GM12878 (cell line): ENCODE measurements at regions not wholly inside any gene's neighbourhood (a gene's known extent, or its start where the extent isn't known, plus 50 kb on each side); places are given as distances from the start of the nearest gene placed in this dataset.
"Not testable (repeated sequence)": the region's sequence is repeated elsewhere in the genome, so short reads cannot be mapped to it uniquely, and the experiment has no call there.

Experiments used
- ATAC-seq: fragments of 200-7000 bp; cut with Tn5 transposase; 3 replicates; pipeline ENCODE4 v1.9.1; 2020; ENCODE audit warnings: mild to moderate bottlenecking, moderate library complexity
- BruUV-seq: library from RNA; stranded (reverse); fragments of 400-500 nt; replicated peaks from 2 replicates; lab custom pipeline; 2021; lab: Mats Ljungman, UMichigan
- CTCF ChIA-PET: fragments of 300-600 bp; sonication (Branson Sonifier 250); formaldehyde crosslinking; extraction: SDS; loops from one replicate; lab custom pipeline; 2021; ENCODE audit warnings: inconsistent platforms; lab: Yijun Ruan, JAX
- POLR2A ChIA-PET: fragments of 350-600 bp; formaldehyde crosslinking; extraction: SDS; loops from one replicate; lab custom pipeline; 2021; ENCODE audit warnings: inconsistent platforms; lab: Charles Lee
- RAD21 ChIA-PET: fragments of 300-600 bp; sonication (Branson Sonifier 250); formaldehyde crosslinking; loops from one replicate; lab custom pipeline; 2023; ENCODE audit warnings: antibody characterized with exemption; ENCODE audit not compliant: unreplicated experiment; lab: Charles Lee
- SMC1A ChIA-PET: fragments of 300-600 bp; sonication (Branson Sonifier 250); formaldehyde crosslinking; loops from one replicate; lab custom pipeline; 2023; ENCODE audit not compliant: unreplicated experiment, uncharacterized antibody; lab: Charles Lee
- DNase-seq: peaks from one replicate; pipeline ENCODE4 v3.0.0-alpha.2; 2011; ENCODE audit warnings: low read depth, low spot score
- FAIRE-seq: peaks from 3 replicates; lab custom pipeline; 2011; peaks lifted over from hg19 to GRCh38; lab: Jason Lieb, UNC
- H2AFZ ChIP-seq: 2 replicates; pipeline ENCODE4 v1.6.0; 2011; ENCODE audit warnings: low read depth, low read length, control low read depth; ENCODE audit not compliant: control insufficient read depth
- H3K27ac ChIP-seq: 2 replicates; pipeline ENCODE4 v1.5.1; 2011; ENCODE audit warnings: control low read depth; ENCODE audit not compliant: control insufficient read depth, insufficient read depth
- H3K27me3 ChIP-seq, 2 experiments: replicated peaks in 1 of 2; 2 replicates each; pipeline versions ENCODE4 v1.6.0 to v1.6.1; 2011; ENCODE audit warnings: low read length in 1 of 2; ENCODE audit not compliant: control insufficient read depth in 2 of 2, insufficient read depth in 2 of 2
- H3K36me3 ChIP-seq, 2 experiments: 2 replicates each; pipeline ENCODE4 v1.5.1; 2011; ENCODE audit warnings: low read length in 1 of 2; ENCODE audit not compliant: control insufficient read depth in 2 of 2, insufficient read depth in 2 of 2
- H3K4me1 ChIP-seq: 2 replicates; pipeline ENCODE4 v1.6.1; 2011; ENCODE audit warnings: mild to moderate bottlenecking, low read length, moderate library complexity, mixed read lengths; ENCODE audit not compliant: control insufficient read depth, insufficient read depth
- H3K4me2 ChIP-seq: 2 replicates; pipeline ENCODE4 v1.6.0; 2011; ENCODE audit warnings: control low read depth; ENCODE audit not compliant: control insufficient read depth, insufficient read depth
- H3K4me3 ChIP-seq: fragments of 200-600 bp; sonication (generic); 2 replicates; pipeline ENCODE4 v1.5.1; 2016
- H3K79me2 ChIP-seq: 2 replicates; pipeline ENCODE4 v1.6.0; 2011; ENCODE audit warnings: low read length; ENCODE audit not compliant: control insufficient read depth, insufficient read depth
- H3K9ac ChIP-seq: 2 replicates; pipeline ENCODE4 v1.8.0; 2011; ENCODE audit warnings: low read length, control low read depth, mixed read lengths; ENCODE audit not compliant: control insufficient read depth, insufficient read depth
- H3K9me3 ChIP-seq: replicated peaks from 3 replicates; pipeline ENCODE4 v1.5.1; 2011; ENCODE audit warnings: mild to moderate bottlenecking, low read length; ENCODE audit not compliant: control insufficient read depth, insufficient read depth
- H4K20me1 ChIP-seq: 2 replicates; pipeline ENCODE4 v1.6.0; 2011; ENCODE audit not compliant: control insufficient read depth, insufficient read depth
- ASH2L ChIP-seq: fragments of 300-600, 200-600 bp; sonication (generic); IDR thresholded peaks from 2 replicates; pipeline ENCODE4 v1.6.1; 2017; ENCODE audit warnings: low read depth, mild to moderate bottlenecking, borderline replicate concordance
- ATF2 ChIP-seq: IDR thresholded peaks from 2 replicates; pipeline ENCODE4 v1.6.1; 2012; ENCODE audit warnings: low read length, inconsistent platforms
- BACH1 ChIP-seq: fragments of 450-650 bp; IDR thresholded peaks from 2 replicates; pipeline ENCODE4 v1.6.1; 2017; ENCODE audit warnings: mild to moderate bottlenecking, borderline replicate concordance
- BRCA1 ChIP-seq: IDR thresholded peaks from 2 replicates; pipeline ENCODE4 v1.6.1; 2011; ENCODE audit warnings: low read depth, low read length, improper control_type of control experiment
- CHD1 ChIP-seq: IDR thresholded peaks from 2 replicates; pipeline ENCODE4 v1.6.1; 2012; ENCODE audit warnings: low read depth, low read length, improper control_type of control experiment
- E2F8 ChIP-seq: fragments of 450-650 bp; IDR thresholded peaks from 2 replicates; pipeline ENCODE4 v1.6.1; 2018; ENCODE audit warnings: mild to moderate bottlenecking, low read depth, moderate library complexity; ENCODE audit not compliant: partially characterized antibody
- HDAC2 ChIP-seq: fragments of 200-600 bp; sonication (generic); IDR thresholded peaks from 2 replicates; pipeline ENCODE4 v1.6.1; 2017
- PBX3 ChIP-seq: IDR thresholded peaks from 2 replicates; pipeline ENCODE4 v1.6.1; 2011; ENCODE audit warnings: mild to moderate bottlenecking, low read depth, low read length, moderate library complexity; ENCODE audit not compliant: insufficient replicate concordance
- POU2F2 ChIP-seq: IDR thresholded peaks from 3 replicates; pipeline ENCODE4 v1.6.1; 2011; ENCODE audit warnings: low read depth, mild to moderate bottlenecking, low read length, borderline replicate concordance
- SMAD5 ChIP-seq: IDR thresholded peaks from 2 replicates; pipeline ENCODE4 v1.6.1; 2016; ENCODE audit warnings: antibody characterized with exemption, low read depth
- ZBED1 ChIP-seq: IDR thresholded peaks from 2 replicates; pipeline ENCODE4 v1.6.1; 2016; ENCODE audit warnings: borderline replicate concordance
- WGBS: methylation state at CpG from one replicate; pipeline ENCODE4 v1.1.6; 2016; ENCODE audit warnings: low lambda C conversion rate; ENCODE audit not compliant: insufficient replicate concordance, insufficient coverage; ENCODE audit errors: missing lambda C conversion rate; 5-methylcytosine and 5-hydroxymethylcytosine counted together
- in situ Hi-C: fragments of 300-500 bp; cut with MboI; formaldehyde crosslinking; loops from 9 replicates; pipeline ENCODE4 v1.14.3; 2018; ENCODE audit warnings: mixed read lengths
- intact Hi-C: fragments of 100-400 bp; cut with micrococcal nuclease; formaldehyde crosslinking; loops from one replicate; pipeline ENCODE4 v1.14.2; 2022; ENCODE audit not compliant: unreplicated experiment

- ChIA-PET POLR2A (no interaction called here), CTCF (no interaction called here), RAD21 (no interaction called here), SMC1A (no interaction called here)
- Histone ChIP-seq H3K4me1 (no peaks in the 10 kb centered on the region), H4K20me1 (no peaks in the 10 kb centered on the region), H2AFZ (no peak overlapping the region), H3K27me3 (no peaks in the 10 kb centered on the region), H3K36me3 (no peaks in the 10 kb centered on the region), H3K4me3 (no peak overlapping the region), H3K9ac (no peak overlapping the region), H3K79me2 (no peaks in the 10 kb centered on the region), H3K9me3 (no peaks in the 10 kb centered on the region), H3K27ac (no peak overlapping the region), H3K4me2 (no peak overlapping the region)
- no peak for DNase-seq
- WGBS = under 1% methylated on average over 5 of the region's 5 CpGs
- no peak for FAIRE-seq
- no peak for ATAC-seq
- intact Hi-C loops = no loop called here
- in situ Hi-C loops = no loop called here
- TF ChIP-seq BACH1 (no peak), ATF2 (no peak), BRCA1 (no peak), PBX3 (no peak), POU2F2 (no peak), ZBED1 (no peak), HDAC2 (no peak), ASH2L (no peak), CHD1 (no peak), E2F8 (no peak), SMAD5 (no peak)
- BruUV-seq = no TSS peak
Measured at GRCh38 chr1:166601650-166602278, 237.5 kb upstream of the POGK start.

GRCh38 chr1:166602801-166603200 is 236.5 kb upstream of the POGK start:
- H4K20me1 ChIP-seq, DNase-seq, in situ Hi-C loops, H3K27ac ChIP-seq, H3K4me3 ChIP-seq, POLR2A ChIA-PET, H3K36me3 ChIP-seq, CTCF ChIA-PET, H3K27me3 ChIP-seq, FAIRE-seq, H3K9me3 ChIP-seq, RAD21 ChIA-PET, H3K4me2 ChIP-seq, H3K79me2 ChIP-seq, BruUV-seq, SMC1A ChIA-PET, ATAC-seq, intact Hi-C loops, H3K4me1 ChIP-seq, H2AFZ ChIP-seq, H3K9ac ChIP-seq: not testable (repeated sequence)
- WGBS = 0% methylated on average over 3 of the region's 3 CpGs
